ENCODE measurements at regions not wholly inside any gene's neighbourhood (a gene's known extent, or its start where the extent isn't known, plus 50 kb on each side); places are given as distances from the start of the nearest gene placed in this dataset.

DNA sequence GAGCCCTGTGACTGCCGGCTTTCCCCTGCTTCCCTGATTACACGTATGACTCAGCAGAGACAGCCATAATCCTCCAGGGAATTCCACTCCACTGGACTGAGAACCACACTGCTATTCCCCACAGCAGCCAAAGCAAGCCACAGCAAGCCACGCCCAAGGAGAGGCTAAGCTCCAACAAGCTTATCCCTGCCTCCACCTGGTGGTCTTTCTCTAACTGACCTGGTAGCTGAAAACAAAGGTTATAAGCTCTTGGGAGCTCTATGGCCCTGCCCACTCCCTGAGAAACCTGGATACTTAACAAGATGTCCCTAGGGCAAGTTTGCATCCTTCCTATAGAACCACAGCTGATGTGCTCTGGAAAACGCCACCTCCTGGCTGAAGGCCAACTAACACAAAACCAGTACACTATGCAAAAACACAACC lies 613.7 kb upstream of the CDH18 start:
- TF ChIP-seq EGR1 (IDR thresholded peaks at IDR 0.05), result no peak
- no peak for TF ChIP-seq ZBTB7A (IDR thresholded peaks at IDR 0.05; ENCODE audit: low read depth)

DNA sequence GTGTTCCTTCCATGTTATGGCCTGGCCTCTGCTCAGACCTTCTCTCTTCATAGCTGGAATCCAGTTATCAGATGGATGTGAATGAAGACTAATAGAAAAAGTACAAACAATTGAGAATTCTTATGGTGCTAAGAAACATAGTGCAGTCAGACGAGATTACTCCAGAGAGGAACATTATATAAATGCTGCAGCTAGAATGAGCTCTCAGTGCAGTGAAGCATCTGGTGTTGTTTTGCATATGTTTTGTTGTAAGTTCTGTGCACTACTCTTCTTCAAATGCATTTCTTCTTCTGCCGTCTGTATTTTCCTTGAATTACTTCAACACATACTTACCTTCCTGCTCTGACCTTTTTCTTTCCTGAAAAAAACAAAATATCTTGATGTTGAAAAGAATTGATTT lies 602.4 kb upstream of the CDH18 start:
- TF ChIP-seq TAF1 (IDR thresholded peaks at IDR 0.05; ENCODE audit: low read depth) (no peak), RAD21 (IDR thresholded peaks at IDR 0.05; ENCODE audit: low read depth) (no peak), EP300 (IDR thresholded peaks at IDR 0.05; ENCODE audit: borderline replicate concordance) (no peak), CEBPB (IDR thresholded peaks at IDR 0.05) (no peak), NFIC (IDR thresholded peaks at IDR 0.05) (no peak), EGR1 (IDR thresholded peaks at IDR 0.05) (no peak), CREB1 (IDR thresholded peaks at IDR 0.05; ENCODE audit: low read depth) (no peak), TCF12 (IDR thresholded peaks at IDR 0.05; ENCODE audit: low read depth) (no peak), YY1 (IDR thresholded peaks at IDR 0.05; ENCODE audit: low read depth) (no peak), TEAD4 (IDR thresholded peaks at IDR 0.05) (no peak), FOXM1 (IDR thresholded peaks at IDR 0.05; ENCODE audit: borderline replicate concordance, low read depth) (no peak), ZBTB7A (IDR thresholded peaks at IDR 0.05; ENCODE audit: low read depth) (no peak)
- TF ChIP-seq, protein P1, sequence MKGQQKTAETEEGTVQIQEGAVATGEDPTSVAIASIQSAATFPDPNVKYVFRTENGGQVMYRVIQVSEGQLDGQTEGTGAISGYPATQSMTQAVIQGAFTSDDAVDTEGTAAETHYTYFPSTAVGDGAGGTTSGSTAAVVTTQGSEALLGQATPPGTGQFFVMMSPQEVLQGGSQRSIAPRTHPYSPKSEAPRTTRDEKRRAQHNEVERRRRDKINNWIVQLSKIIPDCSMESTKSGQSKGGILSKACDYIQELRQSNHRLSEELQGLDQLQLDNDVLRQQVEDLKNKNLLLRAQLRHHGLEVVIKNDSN (IDR thresholded peaks at IDR 0.05), result no peak
- TF ChIP-seq, protein P2, sequence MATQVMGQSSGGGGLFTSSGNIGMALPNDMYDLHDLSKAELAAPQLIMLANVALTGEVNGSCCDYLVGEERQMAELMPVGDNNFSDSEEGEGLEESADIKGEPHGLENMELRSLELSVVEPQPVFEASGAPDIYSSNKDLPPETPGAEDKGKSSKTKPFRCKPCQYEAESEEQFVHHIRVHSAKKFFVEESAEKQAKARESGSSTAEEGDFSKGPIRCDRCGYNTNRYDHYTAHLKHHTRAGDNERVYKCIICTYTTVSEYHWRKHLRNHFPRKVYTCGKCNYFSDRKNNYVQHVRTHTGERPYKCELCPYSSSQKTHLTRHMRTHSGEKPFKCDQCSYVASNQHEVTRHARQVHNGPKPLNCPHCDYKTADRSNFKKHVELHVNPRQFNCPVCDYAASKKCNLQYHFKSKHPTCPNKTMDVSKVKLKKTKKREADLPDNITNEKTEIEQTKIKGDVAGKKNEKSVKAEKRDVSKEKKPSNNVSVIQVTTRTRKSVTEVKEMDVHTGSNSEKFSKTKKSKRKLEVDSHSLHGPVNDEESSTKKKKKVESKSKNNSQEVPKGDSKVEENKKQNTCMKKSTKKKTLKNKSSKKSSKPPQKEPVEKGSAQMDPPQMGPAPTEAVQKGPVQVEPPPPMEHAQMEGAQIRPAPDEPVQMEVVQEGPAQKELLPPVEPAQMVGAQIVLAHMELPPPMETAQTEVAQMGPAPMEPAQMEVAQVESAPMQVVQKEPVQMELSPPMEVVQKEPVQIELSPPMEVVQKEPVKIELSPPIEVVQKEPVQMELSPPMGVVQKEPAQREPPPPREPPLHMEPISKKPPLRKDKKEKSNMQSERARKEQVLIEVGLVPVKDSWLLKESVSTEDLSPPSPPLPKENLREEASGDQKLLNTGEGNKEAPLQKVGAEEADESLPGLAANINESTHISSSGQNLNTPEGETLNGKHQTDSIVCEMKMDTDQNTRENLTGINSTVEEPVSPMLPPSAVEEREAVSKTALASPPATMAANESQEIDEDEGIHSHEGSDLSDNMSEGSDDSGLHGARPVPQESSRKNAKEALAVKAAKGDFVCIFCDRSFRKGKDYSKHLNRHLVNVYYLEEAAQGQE (IDR thresholded peaks at IDR 0.05; ENCODE audit: low read depth), result no peak
- TF ChIP-seq, protein P3, sequence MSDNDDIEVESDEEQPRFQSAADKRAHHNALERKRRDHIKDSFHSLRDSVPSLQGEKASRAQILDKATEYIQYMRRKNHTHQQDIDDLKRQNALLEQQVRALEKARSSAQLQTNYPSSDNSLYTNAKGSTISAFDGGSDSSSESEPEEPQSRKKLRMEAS (IDR thresholded peaks at IDR 0.05), result no peak

DNA sequence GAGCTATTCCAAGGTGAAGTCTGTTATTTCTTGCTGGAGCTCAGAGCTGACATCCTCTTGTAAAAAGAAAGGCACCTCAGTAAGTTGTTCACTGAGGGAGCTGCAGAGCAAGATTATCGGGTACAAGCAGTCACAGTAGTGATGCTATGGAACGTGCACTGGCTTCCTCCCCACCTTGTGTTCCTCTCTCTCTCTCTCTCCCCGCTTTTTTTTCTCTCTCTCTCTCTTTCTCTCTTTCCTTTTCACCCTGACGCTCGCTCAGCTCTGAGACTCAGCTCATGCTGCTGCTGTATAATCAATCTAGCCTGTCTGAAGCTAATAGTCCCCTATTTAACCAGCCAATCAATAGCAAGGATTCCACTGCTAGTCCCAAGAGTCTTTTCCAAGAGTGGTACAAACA lies 587.6 kb upstream of the CDH18 start:
- TF ChIP-seq EGR1 (IDR thresholded peaks at IDR 0.05), result no peak
- no peak for TF ChIP-seq TAF1 (IDR thresholded peaks at IDR 0.05; ENCODE audit: low read depth)

DNA sequence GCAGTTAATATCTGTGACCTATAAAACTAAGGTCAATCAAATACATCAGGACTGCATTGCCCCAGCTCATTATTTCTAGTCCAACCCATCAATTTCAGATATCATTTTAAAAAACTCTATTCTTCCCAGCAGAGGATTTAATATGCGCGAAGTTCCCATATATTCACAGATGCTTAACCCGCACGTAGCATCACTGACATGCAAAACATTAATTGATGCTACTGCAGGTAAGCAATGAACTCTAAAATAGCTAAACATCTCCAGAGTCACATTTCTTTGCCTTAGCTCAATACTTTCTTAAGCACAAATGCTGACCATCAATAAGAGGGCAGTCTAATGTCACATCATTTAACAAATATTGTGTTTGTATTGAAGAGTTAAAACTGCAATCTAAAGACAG lies 586.6 kb upstream of the CDH18 start:
- TF ChIP-seq RAD21 (IDR thresholded peaks at IDR 0.05; ENCODE audit: low read depth), result no peak
- TF ChIP-seq EGR1 (IDR thresholded peaks at IDR 0.05), result no peak
- no peak for TF ChIP-seq TAF1 (IDR thresholded peaks at IDR 0.05; ENCODE audit: low read depth)
- TF ChIP-seq, protein P1 (IDR thresholded peaks at IDR 0.05), result no peak
- TF ChIP-seq TEAD4 (IDR thresholded peaks at IDR 0.05), result no peak
- TF ChIP-seq ZBTB7A (IDR thresholded peaks at IDR 0.05; ENCODE audit: low read depth), result no peak

DNA sequence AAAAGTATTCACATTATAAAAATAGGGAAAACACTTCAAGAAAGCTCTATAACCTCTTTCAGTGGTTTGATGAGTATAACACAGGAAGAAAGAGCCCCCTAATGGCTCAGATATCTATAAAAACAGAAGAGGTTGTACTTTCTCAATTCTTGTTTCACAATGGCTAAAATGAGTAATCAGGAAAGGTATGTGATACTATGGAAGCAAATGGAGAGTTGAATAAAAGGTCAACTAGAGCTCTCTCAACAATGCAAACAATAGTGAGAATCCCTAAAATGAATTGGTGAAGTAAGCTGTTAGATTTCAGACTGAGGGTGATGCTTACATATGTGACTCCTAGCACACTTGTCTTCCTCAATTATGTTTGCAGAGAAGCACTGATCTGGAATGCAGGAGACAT lies 584.6 kb upstream of the CDH18 start:
- TF ChIP-seq CREB1 (IDR thresholded peaks at IDR 0.05; ENCODE audit: low read depth) (no peak), CEBPB (IDR thresholded peaks at IDR 0.05) (peak; percentile 51; the same call in 1 of the 2 replicates), ZBTB7A (IDR thresholded peaks at IDR 0.05; ENCODE audit: low read depth) (no peak), TAF1 (IDR thresholded peaks at IDR 0.05; ENCODE audit: low read depth) (no peak), TCF12 (IDR thresholded peaks at IDR 0.05; ENCODE audit: low read depth) (no peak), RAD21 (IDR thresholded peaks at IDR 0.05; ENCODE audit: low read depth) (peak; percentile 50), FOXM1 (IDR thresholded peaks at IDR 0.05; ENCODE audit: borderline replicate concordance, low read depth) (no peak), TEAD4 (IDR thresholded peaks at IDR 0.05) (0 out of 2 replicates have a peak, but pooled peaks have one; percentile 14), EP300 (IDR thresholded peaks at IDR 0.05; ENCODE audit: borderline replicate concordance) (no peak), NFIC (IDR thresholded peaks at IDR 0.05) (no peak)
- TF ChIP-seq, protein P2 (IDR thresholded peaks at IDR 0.05; ENCODE audit: low read depth), result no peak
- TF ChIP-seq, protein P1 (IDR thresholded peaks at IDR 0.05), result no peak
- TF ChIP-seq, protein P3 (IDR thresholded peaks at IDR 0.05), result no peak

DNA sequence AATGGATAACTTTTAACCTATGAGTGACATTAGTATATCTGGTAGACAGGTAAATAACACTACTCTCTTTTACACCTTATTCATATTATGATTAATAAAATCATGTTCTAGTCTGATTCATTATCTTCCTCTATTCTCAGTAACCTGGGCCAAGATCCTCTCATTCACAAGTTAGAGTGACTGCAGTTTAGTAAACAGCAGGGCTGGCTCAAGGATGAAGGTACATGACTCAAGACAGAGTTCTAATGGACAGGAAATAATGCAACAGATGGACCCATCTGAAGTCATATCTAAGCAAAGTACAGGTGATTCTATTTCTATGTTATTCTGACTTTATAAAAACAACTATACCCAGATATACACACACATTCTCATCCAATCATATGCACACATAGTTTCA lies 582.5 kb upstream of the CDH18 start:
- no peak for TF ChIP-seq RAD21 (IDR thresholded peaks at IDR 0.05; ENCODE audit: low read depth)
- no peak for TF ChIP-seq CREB1 (IDR thresholded peaks at IDR 0.05; ENCODE audit: low read depth)
- no peak for TF ChIP-seq TCF12 (IDR thresholded peaks at IDR 0.05; ENCODE audit: low read depth)
- TF ChIP-seq, protein P1 (IDR thresholded peaks at IDR 0.05), result no peak
- no peak for TF ChIP-seq YY1 (IDR thresholded peaks at IDR 0.05; ENCODE audit: low read depth)
- TF ChIP-seq TEAD4 (IDR thresholded peaks at IDR 0.05), result no peak
- TF ChIP-seq, protein P3 (IDR thresholded peaks at IDR 0.05), result no peak
- no peak for TF ChIP-seq EP300 (IDR thresholded peaks at IDR 0.05; ENCODE audit: borderline replicate concordance)
- TF ChIP-seq CEBPB (IDR thresholded peaks at IDR 0.05), result no peak
- no peak for TF ChIP-seq ZBTB7A (IDR thresholded peaks at IDR 0.05; ENCODE audit: low read depth)
- TF ChIP-seq FOXM1 (IDR thresholded peaks at IDR 0.05; ENCODE audit: borderline replicate concordance, low read depth), result no peak
- no peak for TF ChIP-seq EGR1 (IDR thresholded peaks at IDR 0.05)
- TF ChIP-seq, protein P2 (IDR thresholded peaks at IDR 0.05; ENCODE audit: low read depth), result no peak
- no peak for TF ChIP-seq TAF1 (IDR thresholded peaks at IDR 0.05; ENCODE audit: low read depth)
- TF ChIP-seq NFIC (IDR thresholded peaks at IDR 0.05), result no peak

Data from Ishikawa (cell line).